Endothelial cell of umbilical vein (primary cell): ENCODE measurements at regions not wholly inside any gene's neighbourhood (a gene's known extent, or its start where the extent isn't known, plus 50 kb on each side); places are given as distances from the start of the nearest gene placed in this dataset.

Experiments used
- BruUV-seq: library from RNA; stranded (reverse); fragments of 400-500 nt; replicated peaks from 2 replicates; lab custom pipeline; 2021; lab: Mats Ljungman, UMichigan
- CTCF ChIA-PET: fragments of 300-600, 350-600 bp; sonication (Branson Sonifier 250); formaldehyde crosslinking; loops from one replicate; lab custom pipeline; 2021; ENCODE audit warnings: antibody characterized with exemption, inconsistent platforms; lab: Charles Lee
- POLR2A ChIA-PET: fragments of 300-600, 350-600 bp; sonication (Branson Sonifier 250); formaldehyde crosslinking; loops from one replicate; lab custom pipeline; 2021; ENCODE audit warnings: antibody characterized with exemption, inconsistent platforms; lab: Charles Lee
- DNase-seq: peaks from one replicate; pipeline ENCODE4 v3.0.0-alpha.2; 2011; ENCODE audit warnings: low read depth, low spot score
- FAIRE-seq: peaks from 2 replicates; lab custom pipeline; 2011; peaks lifted over from hg19 to GRCh38; lab: Jason Lieb, UNC
- H2AFZ ChIP-seq: 2 replicates; pipeline ENCODE4 v1.6.0; 2012; ENCODE audit warnings: low read depth, low read length, control low read depth, inconsistent platforms
- H3K27ac ChIP-seq: 2 replicates; pipeline ENCODE4 v1.5.1; 2011; ENCODE audit warnings: low read depth, mild to moderate bottlenecking, control low read depth, low read length, moderate library complexity; ENCODE audit not compliant: insufficient read depth
- H3K27me3 ChIP-seq, 2 experiments: 2 replicates each; pipeline versions ENCODE4 v1.6.0 to v1.6.1; 2011; ENCODE audit warnings: low read length in 2 of 2, mixed read lengths in 1 of 2; ENCODE audit not compliant: control insufficient read depth in 2 of 2, insufficient read depth in 2 of 2
- H3K36me3 ChIP-seq, 2 experiments: 2 replicates in 1 of 2; 3 replicates in 1 of 2; pipeline ENCODE4 v1.5.1; 2011; ENCODE audit warnings: low read length in 2 of 2, mild to moderate bottlenecking in 1 of 2, moderate library complexity in 1 of 2; ENCODE audit not compliant: control insufficient read depth in 2 of 2, insufficient read depth in 2 of 2; ENCODE audit errors: extremely low read depth in 1 of 2
- H3K4me1 ChIP-seq: 3 replicates; pipeline ENCODE4 v1.5.1; 2011; ENCODE audit warnings: mild to moderate bottlenecking, low read length; ENCODE audit not compliant: control insufficient read depth, insufficient read depth; ENCODE audit errors: extremely low read depth
- H3K4me2 ChIP-seq: 2 replicates; pipeline ENCODE4 v1.6.1; 2011; ENCODE audit warnings: low read length, control low read depth, mixed read lengths; ENCODE audit not compliant: insufficient read depth
- H3K4me3 ChIP-seq, 3 experiments: fragments of 200-600 bp in 1 of 3; sonication (generic), shearing (Covaris generic) in 1 of 3; replicated peaks in 1 of 3; 2 replicates each; pipeline ENCODE4 v1.5.1; 2011 to 2016; ENCODE audit warnings: control low read depth in 3 of 3, low read length in 3 of 3, mild to moderate bottlenecking in 2 of 3, inconsistent platforms in 1 of 3, low read depth in 1 of 3, moderate library complexity in 1 of 3; ENCODE audit not compliant: insufficient read depth in 1 of 3
- H3K79me2 ChIP-seq: 2 replicates; pipeline ENCODE4 v1.6.0; 2012; ENCODE audit warnings: low read length, inconsistent platforms; ENCODE audit not compliant: control insufficient read depth, insufficient read depth
- H3K9ac ChIP-seq: replicated peaks from 2 replicates; pipeline ENCODE3; 2011; ENCODE audit warnings: low read length, control low read depth; ENCODE audit not compliant: insufficient read depth; ENCODE audit errors: extremely low read depth
- H3K9me1 ChIP-seq: replicated peaks from 3 replicates; pipeline ENCODE4 v1.6.0; 2011; ENCODE audit warnings: mild to moderate bottlenecking, low read length; ENCODE audit not compliant: control insufficient read depth, insufficient read depth; ENCODE audit errors: extremely low read depth
- H3K9me3 ChIP-seq: replicated peaks from 2 replicates; pipeline ENCODE4 v1.5.1; 2012; ENCODE audit warnings: low read length, inconsistent platforms; ENCODE audit not compliant: control insufficient read depth, insufficient read depth
- H4K20me1 ChIP-seq: replicated peaks from 2 replicates; pipeline ENCODE3; 2011; ENCODE audit warnings: mild to moderate bottlenecking, low read length; ENCODE audit not compliant: control insufficient read depth, insufficient read depth; ENCODE audit errors: extremely low read depth
- EZH2 ChIP-seq: IDR thresholded peaks from 2 replicates; pipeline ENCODE4 v1.6.1; 2012; ENCODE audit warnings: borderline replicate concordance, low read depth, mild to moderate bottlenecking, moderate library complexity, low read length, inconsistent platforms; ENCODE audit not compliant: severe bottlenecking
- FOS ChIP-seq: IDR thresholded peaks from 2 replicates; pipeline ENCODE4 v1.6.1; 2011; ENCODE audit warnings: mild to moderate bottlenecking, low read length, moderate library complexity, borderline replicate concordance; ENCODE audit not compliant: insufficient read depth
- GATA2 ChIP-seq: IDR thresholded peaks from 2 replicates; pipeline ENCODE4 v1.7.0; 2011; ENCODE audit warnings: low read depth, mild to moderate bottlenecking, moderate library complexity, mixed read lengths, low read length; ENCODE audit not compliant: insufficient read length, insufficient read depth
- JUN ChIP-seq: IDR thresholded peaks from 2 replicates; pipeline ENCODE4 v1.6.1; 2011; ENCODE audit warnings: borderline replicate concordance, low read depth; ENCODE audit not compliant: insufficient read length, insufficient read depth
- MYC ChIP-seq: IDR thresholded peaks from one replicate; pipeline ENCODE4 v1.6.1; 2011; ENCODE audit warnings: mild to moderate bottlenecking, low read depth, low read length
- POLR2A ChIP-seq: IDR thresholded peaks from 2 replicates; pipeline ENCODE4 v1.6.1; 2012; ENCODE audit warnings: low read depth, mild to moderate bottlenecking, control low read depth, low read length
- POLR2AphosphoS5 ChIP-seq: IDR thresholded peaks from 2 replicates; pipeline ENCODE4 v1.6.1; 2012; ENCODE audit warnings: low read depth, mild to moderate bottlenecking, control low read depth, low read length, moderate library complexity; ENCODE audit not compliant: insufficient read depth
- dilution Hi-C: fragments of 300-500 bp; cut with MboI; formaldehyde crosslinking; loops from one replicate; pipeline ENCODE4 v1.15.0; 2019; ENCODE audit warnings: low sequenced_read_pairs; ENCODE audit not compliant: extremely low pct_ligation_motif_present
- intact Hi-C: fragments of 100-400 bp; cut with micrococcal nuclease; formaldehyde crosslinking; loops from one replicate; pipeline ENCODE4 v1.10.0; 2022
- TF ChIP-seq, protein P1 (sequence below), 2 donors: IDR thresholded peaks; 1 replicate in 1 of 2; 2 replicates in 1 of 2; pipeline ENCODE4 v1.5.1; 2011; ENCODE audit warnings: low read length in 2 of 2, mild to moderate bottlenecking in 2 of 2, moderate library complexity in 2 of 2, control low read depth in 1 of 2, inconsistent platforms in 1 of 2, low read depth in 1 of 2; ENCODE audit not compliant: insufficient read depth in 1 of 2; ENCODE audit errors: extremely low read depth in 1 of 2
- TF ChIP-seq, protein P2 (sequence below): IDR thresholded peaks from 2 replicates; pipeline ENCODE4 v1.6.1; 2011; ENCODE audit not compliant: insufficient read depth, insufficient read length

- ChIA-PET POLR2A (no interaction called here), CTCF (no interaction called here)
- H3K4me2 ChIP-seq: no peak overlapping the region
- intact Hi-C loops (no loop called here), dilution Hi-C loops (no loop called here)
- no peak for DNase-seq
- TF ChIP-seq, protein P1, sequence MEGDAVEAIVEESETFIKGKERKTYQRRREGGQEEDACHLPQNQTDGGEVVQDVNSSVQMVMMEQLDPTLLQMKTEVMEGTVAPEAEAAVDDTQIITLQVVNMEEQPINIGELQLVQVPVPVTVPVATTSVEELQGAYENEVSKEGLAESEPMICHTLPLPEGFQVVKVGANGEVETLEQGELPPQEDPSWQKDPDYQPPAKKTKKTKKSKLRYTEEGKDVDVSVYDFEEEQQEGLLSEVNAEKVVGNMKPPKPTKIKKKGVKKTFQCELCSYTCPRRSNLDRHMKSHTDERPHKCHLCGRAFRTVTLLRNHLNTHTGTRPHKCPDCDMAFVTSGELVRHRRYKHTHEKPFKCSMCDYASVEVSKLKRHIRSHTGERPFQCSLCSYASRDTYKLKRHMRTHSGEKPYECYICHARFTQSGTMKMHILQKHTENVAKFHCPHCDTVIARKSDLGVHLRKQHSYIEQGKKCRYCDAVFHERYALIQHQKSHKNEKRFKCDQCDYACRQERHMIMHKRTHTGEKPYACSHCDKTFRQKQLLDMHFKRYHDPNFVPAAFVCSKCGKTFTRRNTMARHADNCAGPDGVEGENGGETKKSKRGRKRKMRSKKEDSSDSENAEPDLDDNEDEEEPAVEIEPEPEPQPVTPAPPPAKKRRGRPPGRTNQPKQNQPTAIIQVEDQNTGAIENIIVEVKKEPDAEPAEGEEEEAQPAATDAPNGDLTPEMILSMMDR (IDR thresholded peaks at IDR 0.05; ENCODE audit: extremely low read depth in 1 of 2, insufficient read depth in 1 of 2, low read depth in 1 of 2, low read length in 2 of 2): no peak
- no peak for TF ChIP-seq JUN
- TF ChIP-seq, protein P2, sequence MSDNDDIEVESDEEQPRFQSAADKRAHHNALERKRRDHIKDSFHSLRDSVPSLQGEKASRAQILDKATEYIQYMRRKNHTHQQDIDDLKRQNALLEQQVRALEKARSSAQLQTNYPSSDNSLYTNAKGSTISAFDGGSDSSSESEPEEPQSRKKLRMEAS: no peak
- no peak for TF ChIP-seq POLR2AphosphoS5
- no peak for TF ChIP-seq POLR2A
- no peak for TF ChIP-seq GATA2
- TF ChIP-seq FOS: no peak
- TF ChIP-seq MYC: no peak
- TF ChIP-seq EZH2: no peak
- H3K79me2 ChIP-seq: no peaks in the 10 kb centered on the region
- H3K4me1 ChIP-seq: no peaks in the 10 kb centered on the region
- H3K4me3 ChIP-seq: no peak overlapping the region
- no peak overlapping the region for H3K27ac ChIP-seq
- no peak overlapping the region for H2AFZ ChIP-seq
- H3K27me3 ChIP-seq: no peaks in the 10 kb centered on the region
- H4K20me1 ChIP-seq: no peaks in the 10 kb centered on the region
- BruUV-seq: no TSS peak
- no peaks in the 10 kb centered on the region for H3K36me3 ChIP-seq
- H3K9me1 ChIP-seq: no peaks in the 10 kb centered on the region
- no peak overlapping the region for H3K9ac ChIP-seq
- no peaks in the 10 kb centered on the region for H3K9me3 ChIP-seq
- no peak for FAIRE-seq
These were observed 56.5 kb upstream of the ARMC2 start for GRCh38 chr6:108791700-108792099.
